ENCODE measurements at regions not wholly inside any gene's neighbourhood (a gene's known extent, or its start where the extent isn't known, plus 50 kb on each side); places are given as distances from the start of the nearest gene placed in this dataset.

- DNase-seq (ENCODE audit: low read depth), result no peak
Observed at GRCh38 chr14:100955201-100955600, 51.7 kb upstream of the RTL1 start.

GRCh38 chr14:100962494-100962893 is 59.0 kb upstream of the RTL1 start:
- DNase-seq (ENCODE audit: low read depth), result no peak

GRCh38 chr14:100965296-100965695 is 61.8 kb upstream of the RTL1 start:
- no peak for DNase-seq (ENCODE audit: low read depth)

- no peak for DNase-seq (ENCODE audit: low read depth)
Observed at GRCh38 chr14:100967178-100967577, 63.7 kb upstream of the RTL1 start.

GRCh38 chr14:100967930-100968329 is 64.4 kb upstream of the RTL1 start:
- DNase-seq (ENCODE audit: low read depth), result no peak

- DNase-seq (ENCODE audit: low read depth), result no peak
Observed at GRCh38 chr14:100972118-100972897, 68.8 kb upstream of the RTL1 start.

- DNase-seq (ENCODE audit: low read depth), result no peak
Observed at GRCh38 chr14:100975671-100976070, 72.1 kb upstream of the RTL1 start.

GRCh38 chr14:100979079-100979478 is 75.6 kb upstream of the RTL1 start:
- no peak for DNase-seq (ENCODE audit: low read depth)

GRCh38 chr14:100979780-100980179 is 76.3 kb upstream of the RTL1 start:
- no peak for DNase-seq (ENCODE audit: low read depth)

- DNase-seq (ENCODE audit: low read depth), result no peak
Observed at GRCh38 chr14:100980823-100981222, 77.3 kb upstream of the RTL1 start.

GRCh38 chr14:100981809-100982208 is 78.3 kb upstream of the RTL1 start:
- DNase-seq (ENCODE audit: low read depth), result no peak

GRCh38 chr14:100982353-100982752 is 78.8 kb upstream of the RTL1 start:
- DNase-seq (ENCODE audit: low read depth), result no peak

GRCh38 chr14:100982762-100983161 is 79.2 kb upstream of the RTL1 start:
- no peak for DNase-seq (ENCODE audit: low read depth)

GRCh38 chr14:100983710-100984109 is 80.2 kb upstream of the RTL1 start:
- no peak for DNase-seq (ENCODE audit: low read depth)

GRCh38 chr14:100988011-100988410 is 84.5 kb upstream of the RTL1 start:
- DNase-seq (ENCODE audit: low read depth), result no peak

GRCh38 chr14:100988411-100988900 is 84.9 kb upstream of the RTL1 start:
- DNase-seq (ENCODE audit: low read depth), result no peak

- no peak for DNase-seq (ENCODE audit: low read depth)
Observed at GRCh38 chr14:100988956-100989355, 85.4 kb upstream of the RTL1 start.

- DNase-seq (ENCODE audit: low read depth), result no peak
Observed at GRCh38 chr14:100989924-100990323, 86.4 kb upstream of the RTL1 start.

- no peak for DNase-seq (ENCODE audit: low read depth)
Observed at GRCh38 chr14:100994082-100994481, 90.6 kb upstream of the RTL1 start.

- DNase-seq (ENCODE audit: low read depth), result no peak
Observed at GRCh38 chr14:100994756-100995330, 91.3 kb upstream of the RTL1 start.

GRCh38 chr14:101000711-101001250 is 97.3 kb upstream of the RTL1 start:
- no peak for DNase-seq (ENCODE audit: low read depth)

- DNase-seq (ENCODE audit: low read depth), result no peak
Observed at GRCh38 chr14:101001311-101002069, 98.0 kb upstream of the RTL1 start.

GRCh38 chr14:101002738-101003137 is 99.2 kb upstream of the RTL1 start:
- no peak for DNase-seq (ENCODE audit: low read depth)

Measured in stimulated activated CD8-positive, alpha-beta memory T cell treated with anti-CD3 and anti-CD28 coated beads, Interleukin-12 subunit alpha, Interleukin-12 subunit beta, amount 100 ng/mL, for 4 hours (primary cell).